ENCODE measurements at regions not wholly inside any gene's neighbourhood (a gene's known extent, or its start where the extent isn't known, plus 50 kb on each side); places are given as distances from the start of the nearest gene placed in this dataset.

DNA sequence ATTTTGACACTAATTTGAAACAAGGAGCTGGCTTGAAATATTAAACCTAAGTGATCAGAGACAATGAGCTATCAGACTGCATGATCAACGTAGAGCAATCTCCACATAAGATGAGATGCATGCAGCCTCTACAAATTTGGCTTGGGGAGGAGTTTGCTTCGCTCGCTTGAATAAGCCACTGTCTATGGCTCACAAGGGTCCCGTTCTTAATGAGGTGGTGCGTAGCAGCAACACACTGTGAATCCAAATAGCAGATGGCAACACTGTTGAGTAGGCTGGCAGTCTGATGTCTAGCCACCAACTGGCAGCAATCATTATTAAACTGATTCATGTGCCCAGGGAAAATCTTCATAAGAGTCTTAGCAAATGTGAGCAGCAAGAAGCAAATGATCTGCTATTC is 125.4 kb upstream of the CCDC54 start:
- TF ChIP-seq CTCF (IDR thresholded peaks at IDR 0.05) (no peak), POLR2A (IDR thresholded peaks at IDR 0.05) (no peak)
